SK-N-MC (cell line): ENCODE measurements at regions not wholly inside any gene's neighbourhood (a gene's known extent, or its start where the extent isn't known, plus 50 kb on each side); places are given as distances from the start of the nearest gene placed in this dataset.
"Not testable (repeated sequence)": the region's sequence is repeated elsewhere in the genome, so short reads cannot be mapped to it uniquely, and the experiment has no call there.

Experiments used
- DNase-seq: peaks from one replicate; pipeline ENCODE4 v3.0.0-alpha.2; 2011; ENCODE audit warnings: low read depth, low spot score
- H3K27ac ChIP-seq: fragments of 200-600 bp; sonication (generic); 2 replicates; pipeline ENCODE4 v1.5.1; 2016; ENCODE audit warnings: mixed run types
- H3K36me3 ChIP-seq: fragments of 200-600 bp; sonication (generic); 2 replicates; pipeline ENCODE4 v1.6.1; 2017; ENCODE audit warnings: antibody characterized with exemption, low read length, mixed read lengths; ENCODE audit not compliant: insufficient read depth
- H3K4me3 ChIP-seq: fragments of 200-600 bp; sonication (generic); 2 replicates; pipeline ENCODE4 v1.5.1; 2016
- H3K9ac ChIP-seq: fragments of 200-600 bp; sonication (generic); 2 replicates; pipeline ENCODE4 v1.8.0; 2017; ENCODE audit warnings: mixed run types, mixed read lengths; ENCODE audit not compliant: insufficient read length
- H3K9me3 ChIP-seq: fragments of 200-600 bp; sonication (generic); 2 replicates; pipeline ENCODE4 v1.6.1; 2017; ENCODE audit warnings: low read depth, mild to moderate bottlenecking, antibody characterized with exemption, low read length, moderate library complexity, mixed read lengths

- not testable (repeated sequence) for H3K36me3 ChIP-seq, H3K27ac ChIP-seq, H3K9me3 ChIP-seq, H3K4me3 ChIP-seq, DNase-seq, H3K9ac ChIP-seq
Measured at GRCh38 chr15:22519213-22519612, 60.5 kb downstream of the GOLGA6L22 start.

- not testable (repeated sequence) for H3K4me3 ChIP-seq, H3K9me3 ChIP-seq, DNase-seq, H3K27ac ChIP-seq, H3K9ac ChIP-seq, H3K36me3 ChIP-seq
Measured at GRCh38 chr15:22526537-22526936, 67.8 kb downstream of the GOLGA6L22 start.

GRCh38 chr15:22527016-22527415, 68.3 kb downstream of the GOLGA6L22 start:
- H3K27ac ChIP-seq, H3K36me3 ChIP-seq, H3K9ac ChIP-seq, DNase-seq, H3K9me3 ChIP-seq, H3K4me3 ChIP-seq: not testable (repeated sequence)

GRCh38 chr15:22529200-22529599, 70.5 kb downstream of the GOLGA6L22 start:
- not testable (repeated sequence) for DNase-seq, H3K4me3 ChIP-seq, H3K9ac ChIP-seq, H3K9me3 ChIP-seq, H3K36me3 ChIP-seq, H3K27ac ChIP-seq

GRCh38 chr15:22559701-22560100, 101.0 kb downstream of the GOLGA6L22 start:
- not testable (repeated sequence) for H3K4me3 ChIP-seq, H3K9me3 ChIP-seq, DNase-seq, H3K27ac ChIP-seq, H3K9ac ChIP-seq, H3K36me3 ChIP-seq

- not testable (repeated sequence) for H3K9ac ChIP-seq, H3K27ac ChIP-seq, H3K9me3 ChIP-seq, H3K4me3 ChIP-seq, H3K36me3 ChIP-seq, DNase-seq
Measured at GRCh38 chr15:22561716-22562115, 103.0 kb downstream of the GOLGA6L22 start.

GRCh38 chr15:22566510-22566909, 107.8 kb downstream of the GOLGA6L22 start:
- H3K36me3 ChIP-seq, DNase-seq, H3K4me3 ChIP-seq, H3K9ac ChIP-seq, H3K27ac ChIP-seq, H3K9me3 ChIP-seq: not testable (repeated sequence)

- not testable (repeated sequence) for H3K36me3 ChIP-seq, H3K4me3 ChIP-seq, H3K27ac ChIP-seq, H3K9me3 ChIP-seq, DNase-seq, H3K9ac ChIP-seq
Measured at GRCh38 chr15:22569486-22569885, 110.8 kb downstream of the GOLGA6L22 start.

GRCh38 chr15:22572152-22572735, 113.5 kb downstream of the GOLGA6L22 start:
- H3K27ac ChIP-seq, H3K9me3 ChIP-seq: not testable (repeated sequence)

GRCh38 chr15:22572792-22573191, 114.1 kb downstream of the GOLGA6L22 start:
- DNase-seq, H3K4me3 ChIP-seq, H3K36me3 ChIP-seq, H3K9me3 ChIP-seq, H3K27ac ChIP-seq, H3K9ac ChIP-seq: not testable (repeated sequence)

More at GRCh38 chr15:22572152-22572735, 113.5 kb downstream of the GOLGA6L22 start:
- not testable (repeated sequence) for H3K4me3 ChIP-seq, DNase-seq, H3K9ac ChIP-seq, H3K36me3 ChIP-seq

- not testable (repeated sequence) for H3K9ac ChIP-seq, H3K4me3 ChIP-seq, H3K36me3 ChIP-seq, DNase-seq, H3K27ac ChIP-seq, H3K9me3 ChIP-seq
Measured at GRCh38 chr15:22577828-22578227, 119.1 kb downstream of the GOLGA6L22 start.

- not testable (repeated sequence) for H3K27ac ChIP-seq, H3K4me3 ChIP-seq, H3K9ac ChIP-seq, H3K9me3 ChIP-seq, DNase-seq, H3K36me3 ChIP-seq
Measured at GRCh38 chr15:22579213-22579612, 120.5 kb downstream of the GOLGA6L22 start.

- H3K4me3 ChIP-seq, DNase-seq, H3K9ac ChIP-seq, H3K9me3 ChIP-seq, H3K27ac ChIP-seq, H3K36me3 ChIP-seq: not testable (repeated sequence)
Measured at GRCh38 chr15:22587391-22587790, 128.7 kb downstream of the GOLGA6L22 start.

- not testable (repeated sequence) for H3K4me3 ChIP-seq, DNase-seq, H3K9me3 ChIP-seq, H3K27ac ChIP-seq, H3K36me3 ChIP-seq, H3K9ac ChIP-seq
Measured at GRCh38 chr15:22598552-22598951, 139.8 kb downstream of the GOLGA6L22 start.

GRCh38 chr15:22599526-22600320, 141.0 kb downstream of the GOLGA6L22 start:
- not testable (repeated sequence) for DNase-seq, H3K4me3 ChIP-seq, H3K36me3 ChIP-seq, H3K27ac ChIP-seq, H3K9ac ChIP-seq, H3K9me3 ChIP-seq
